NCI-H510A treated with DMSO at 0.1 percent for 48 hours (cell line): ENCODE measurements at regions not wholly inside any gene's neighbourhood (a gene's known extent, or its start where the extent isn't known, plus 50 kb on each side); places are given as distances from the start of the nearest gene placed in this dataset.

Source experiments
- DNase-seq: peaks from one replicate; lab custom pipeline; 2025; lab: John Stamatoyannopoulos, UW

DNA sequence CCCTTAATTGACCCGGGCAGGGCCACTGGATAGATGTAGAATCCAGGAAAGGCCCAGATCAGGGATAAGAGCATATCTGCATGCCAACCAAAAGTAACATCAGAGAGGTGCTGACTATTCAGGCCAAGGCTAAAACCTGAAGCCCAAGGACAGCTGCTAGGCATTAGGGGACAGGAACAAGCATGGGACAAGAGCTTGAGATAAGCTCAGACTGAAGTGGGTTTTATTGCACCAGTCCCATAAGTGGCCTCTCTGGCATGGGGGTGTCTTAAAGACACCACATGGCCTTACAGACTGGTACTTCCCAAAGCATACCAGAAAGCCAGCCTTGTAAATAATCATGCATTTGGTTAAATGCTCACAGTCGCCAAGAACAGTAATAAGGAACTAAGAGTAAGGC lies 376.1 kb downstream of the FBXW7 start:
- DNase-seq = no peak

DNA sequence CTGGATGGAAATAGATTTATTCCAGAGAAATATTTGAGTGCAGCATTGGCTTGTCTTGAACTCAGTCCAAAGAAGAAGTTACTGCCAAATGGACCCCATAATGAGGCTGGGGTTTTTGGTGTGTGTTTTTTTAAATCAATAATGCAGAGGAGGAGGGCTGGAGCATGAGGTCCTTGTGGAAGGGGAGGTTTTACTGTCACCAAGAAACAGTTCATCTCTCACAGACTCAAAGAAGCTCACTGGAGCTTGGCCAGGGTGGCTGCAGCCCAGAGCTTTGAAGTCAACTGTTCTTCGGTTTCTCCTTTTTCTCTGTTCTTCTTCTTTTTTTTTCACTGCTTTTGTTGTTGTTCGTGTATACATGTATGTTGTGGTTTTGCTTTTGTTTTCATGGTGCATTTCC lies 377.7 kb downstream of the FBXW7 start:
- DNase-seq = no peak

GRCh38 chr4:152157629-152158028 lies 378.3 kb downstream of the FBXW7 start:
- DNase-seq = no peak

- no peak for DNase-seq
Measured at GRCh38 chr4:152156442-152156841, 379.4 kb downstream of the FBXW7 start.

DNA sequence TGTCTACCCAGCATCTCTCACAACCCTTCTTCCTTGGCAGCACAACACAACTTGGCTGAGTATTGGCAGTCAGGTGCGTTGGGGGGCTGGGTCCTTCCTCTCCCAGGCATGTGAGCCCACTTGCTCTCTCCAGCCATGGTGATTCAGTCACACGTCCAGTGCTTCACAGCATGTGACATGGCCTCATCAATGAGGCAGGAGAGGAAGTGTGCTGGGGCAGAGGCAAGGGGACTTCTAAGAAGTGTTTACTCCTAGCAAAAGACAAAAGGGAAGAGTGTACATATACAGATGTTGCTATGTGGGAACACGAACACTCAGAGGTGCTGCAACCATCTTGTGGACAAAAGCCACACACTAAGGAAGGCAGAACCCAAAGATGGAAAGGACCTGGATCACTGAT lies 380.8 kb downstream of the FBXW7 start:
- DNase-seq = no peak

DNA sequence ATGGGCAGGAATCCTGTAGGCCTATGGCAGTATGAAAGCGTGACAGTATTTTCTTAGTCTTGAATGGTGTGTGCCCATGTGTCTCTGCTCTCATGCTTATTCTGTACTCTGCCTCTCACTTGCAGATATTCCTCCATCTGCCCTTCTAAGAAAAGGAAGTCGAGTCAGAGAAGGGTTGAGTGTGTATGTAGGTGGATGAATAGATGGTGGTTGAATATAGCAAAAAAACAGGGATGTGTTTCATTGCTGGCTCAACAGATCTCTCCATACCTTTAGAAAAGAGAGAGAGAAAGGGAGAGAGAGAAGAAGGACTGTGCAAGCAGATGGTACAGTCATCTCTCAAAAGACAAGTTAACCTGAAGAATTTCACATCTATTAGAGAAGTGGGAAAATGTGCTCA lies 381.5 kb downstream of the FBXW7 start:
- no peak for DNase-seq

DNA sequence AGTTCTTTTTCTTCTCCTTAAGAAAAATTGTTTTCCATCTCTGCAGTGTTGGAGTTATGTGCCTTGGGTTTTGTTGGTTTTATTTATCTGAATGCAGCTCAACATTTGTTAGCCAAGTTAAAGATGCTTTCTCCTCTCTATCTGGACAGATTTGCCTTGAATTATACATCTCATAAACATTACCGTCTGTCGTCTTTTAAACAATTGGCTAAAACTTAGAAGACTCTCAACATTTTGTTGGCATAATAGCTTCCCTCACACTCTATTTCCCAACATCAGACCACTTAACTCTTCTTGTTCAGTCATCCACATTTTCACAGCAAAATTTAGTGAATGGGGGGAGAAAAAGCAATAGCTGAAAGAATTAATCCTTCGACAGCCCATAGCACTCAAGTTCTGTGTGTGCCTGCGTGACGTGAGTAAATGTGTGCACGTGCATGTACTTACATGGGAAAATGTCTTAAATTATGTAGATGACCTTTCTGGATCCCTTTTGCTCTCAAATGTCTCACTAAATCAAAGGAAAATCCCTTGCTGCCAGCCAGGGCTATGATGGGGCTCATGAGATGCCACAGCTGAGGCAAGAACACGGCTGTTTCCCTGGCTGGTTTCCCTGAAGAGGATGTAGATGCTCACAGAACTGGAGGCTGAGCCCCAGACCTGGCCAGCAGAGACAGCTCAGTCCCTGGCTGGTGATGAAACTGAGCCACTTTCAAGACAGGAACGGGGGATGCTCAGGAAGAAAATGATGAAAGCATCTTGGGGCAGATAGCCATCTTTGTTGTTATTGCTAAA lies 382.2 kb downstream of the FBXW7 start:
- DNase-seq = no peak

GRCh38 chr4:152150214-152150613 lies 385.7 kb downstream of the FBXW7 start:
- DNase-seq = no peak

DNA sequence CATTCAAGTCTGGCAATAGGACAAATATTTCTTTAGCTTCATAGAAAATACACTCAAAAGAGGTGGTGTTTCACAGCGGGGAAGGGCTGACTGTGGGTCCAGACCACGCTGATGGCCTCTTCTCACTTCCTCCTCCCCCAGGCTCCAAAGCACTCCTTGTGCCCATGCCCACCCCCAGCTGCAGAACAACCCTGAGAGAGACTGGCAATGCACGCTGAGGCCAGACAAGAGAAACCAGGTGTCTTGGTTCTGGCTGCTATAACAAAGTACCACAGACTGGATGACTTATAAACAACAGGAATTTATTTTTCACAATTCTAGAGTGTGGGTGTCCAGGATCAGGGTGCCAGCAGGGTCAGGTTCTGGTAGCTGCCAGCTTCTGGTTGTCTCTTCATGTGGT lies 386.1 kb downstream of the FBXW7 start:
- no peak for DNase-seq

DNA sequence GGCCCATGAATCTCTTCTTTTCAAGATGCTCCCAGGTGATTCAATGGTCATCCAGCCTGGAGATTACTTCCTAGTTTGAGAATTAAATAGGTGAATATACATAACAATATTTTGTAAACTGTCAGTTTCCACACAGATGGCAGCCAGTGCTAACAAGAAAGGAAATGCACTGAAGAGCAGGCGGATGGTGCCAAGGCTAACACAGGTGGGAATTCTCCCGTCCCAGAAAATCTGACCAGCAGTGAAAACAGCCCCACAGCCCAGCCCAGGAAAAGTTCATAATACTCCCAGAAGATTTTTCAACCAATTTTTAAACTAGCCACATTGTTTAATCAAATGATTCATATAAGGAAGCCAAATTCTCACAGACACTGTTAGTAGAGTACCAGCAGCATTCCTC lies 387.2 kb upstream of the GATB start:
- DNase-seq = no peak

- no peak for DNase-seq
Measured at GRCh38 chr4:152146244-152146643, 385.4 kb upstream of the GATB start.

- DNase-seq = no peak
Measured at GRCh38 chr4:152143806-152144205, 383.0 kb upstream of the GATB start.

GRCh38 chr4:152138451-152138850 lies 377.6 kb upstream of the GATB start:
- DNase-seq = no peak

DNA sequence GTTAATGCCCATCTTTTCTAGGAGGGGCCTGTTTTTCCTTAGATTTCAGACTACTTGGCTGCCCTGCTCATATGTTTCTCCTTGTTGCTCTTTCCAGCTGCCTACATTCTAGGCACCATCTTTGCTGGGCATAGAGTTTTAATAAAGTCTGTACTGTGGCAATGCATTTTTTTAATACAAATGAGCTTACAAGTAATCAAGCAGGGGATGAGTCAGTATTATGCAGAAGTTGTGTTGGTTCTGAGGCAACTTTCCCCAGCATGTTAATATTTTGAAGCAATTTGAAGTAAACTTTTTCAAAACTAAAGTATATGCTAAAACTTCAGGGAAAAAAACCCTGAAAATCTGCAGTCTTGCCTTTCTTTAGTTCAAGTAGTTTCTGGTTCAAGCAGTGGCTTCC lies 372.0 kb upstream of the GATB start:
- no peak for DNase-seq

DNA sequence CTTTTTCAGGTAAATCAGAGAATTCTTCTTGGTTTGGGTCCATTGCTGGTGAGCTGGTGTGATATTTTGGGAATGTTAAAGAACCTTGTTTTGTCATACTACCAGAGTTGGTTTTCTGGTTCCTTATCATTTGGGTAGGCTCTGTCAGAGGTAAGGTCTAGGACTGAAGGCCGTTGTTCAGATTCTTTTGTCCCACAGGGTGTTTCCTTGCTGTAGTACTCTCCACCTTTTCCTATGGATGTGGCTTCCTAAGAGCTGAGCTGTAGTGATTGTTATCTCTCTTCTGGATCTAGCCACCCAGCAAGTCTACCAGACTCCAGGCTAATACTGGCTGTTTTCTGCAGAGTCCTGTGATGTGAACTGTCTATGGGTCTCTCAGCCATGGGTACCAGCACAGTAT lies 367.5 kb upstream of the GATB start:
- DNase-seq = no peak

DNA sequence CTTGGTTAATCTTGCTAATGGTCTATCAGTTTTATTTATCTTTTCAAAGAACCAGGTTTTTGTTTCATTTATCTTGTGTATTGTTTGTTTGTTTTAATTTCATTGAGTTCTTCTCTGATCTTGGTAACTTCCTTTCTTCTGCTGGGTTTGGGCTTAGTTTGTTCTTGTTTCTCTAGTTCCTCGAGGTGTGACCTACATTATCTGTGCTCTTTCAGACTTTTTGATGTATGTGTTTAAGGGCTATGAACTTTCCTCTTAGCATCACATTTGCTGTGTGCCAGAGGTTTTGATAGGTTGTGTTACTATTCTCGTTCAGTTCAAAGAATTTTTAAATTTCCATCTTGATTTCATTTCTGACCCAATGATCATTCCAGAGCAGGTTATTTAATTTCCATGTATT lies 365.4 kb upstream of the GATB start:
- no peak for DNase-seq

GRCh38 chr4:152118819-152119553 lies 358.2 kb upstream of the GATB start:
- DNase-seq = no peak

- DNase-seq = no peak
Measured at GRCh38 chr4:152117933-152118507, 357.2 kb upstream of the GATB start.

DNA sequence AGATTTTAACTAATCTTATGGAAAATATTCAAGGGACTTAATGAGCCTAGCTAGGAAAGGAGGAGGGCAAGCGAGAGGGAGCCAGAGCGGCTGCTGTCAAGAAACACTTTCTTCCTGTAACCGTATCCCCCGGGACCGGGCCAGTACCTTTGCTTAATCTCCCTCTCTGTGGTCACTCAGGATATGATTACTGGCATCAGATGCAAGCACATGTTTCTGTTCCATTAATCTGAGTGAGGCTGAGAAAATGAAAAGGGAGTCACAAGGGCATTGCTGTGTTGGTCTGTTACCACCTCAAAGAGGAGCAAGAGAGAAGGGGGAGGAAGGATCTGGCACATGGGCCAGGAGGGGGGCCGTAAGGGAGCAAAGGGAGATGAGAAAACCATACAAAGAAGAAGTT lies 356.7 kb upstream of the GATB start:
- DNase-seq = no peak

DNA sequence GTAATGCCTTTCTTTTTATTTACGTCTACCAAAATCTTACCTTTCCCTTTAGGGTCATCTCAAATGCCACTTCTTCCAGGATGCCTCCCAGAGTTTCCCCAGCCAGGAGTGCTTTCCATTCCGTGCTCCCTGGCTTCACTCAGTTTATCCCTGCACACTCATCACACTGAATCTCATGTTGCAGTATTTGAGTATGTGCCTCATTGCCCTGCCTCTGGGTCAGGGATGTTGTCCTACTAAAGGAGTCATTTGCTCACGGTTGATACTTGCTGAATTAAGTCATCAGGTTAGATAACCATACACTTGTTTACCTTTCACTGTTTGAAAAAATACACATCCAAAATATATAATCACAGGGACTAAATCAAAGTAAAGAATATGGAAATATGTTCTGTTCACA lies 356.2 kb upstream of the GATB start:
- DNase-seq = no peak

- no peak for DNase-seq
Measured at GRCh38 chr4:152115794-152116193, 355.0 kb upstream of the GATB start.

DNA sequence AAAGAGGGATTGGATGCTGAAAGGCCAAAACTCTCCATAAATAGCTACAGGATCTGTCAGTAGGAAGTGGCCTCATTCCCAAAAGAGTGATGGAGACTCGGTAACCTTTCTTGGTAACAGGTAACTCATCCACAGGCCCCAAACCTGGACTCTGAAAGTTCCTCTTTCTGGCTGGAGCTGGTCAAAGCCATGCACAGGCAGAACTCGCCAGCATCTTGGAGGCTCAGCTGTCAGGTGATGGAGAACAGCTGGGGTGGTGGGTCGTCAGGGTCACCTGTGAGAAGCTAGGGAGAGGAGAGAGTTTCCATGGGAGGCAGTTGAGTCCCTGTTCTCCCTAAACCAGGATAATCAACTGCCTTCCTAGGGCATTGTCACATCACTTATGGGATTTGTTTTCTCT lies 354.3 kb upstream of the GATB start:
- no peak for DNase-seq

DNA sequence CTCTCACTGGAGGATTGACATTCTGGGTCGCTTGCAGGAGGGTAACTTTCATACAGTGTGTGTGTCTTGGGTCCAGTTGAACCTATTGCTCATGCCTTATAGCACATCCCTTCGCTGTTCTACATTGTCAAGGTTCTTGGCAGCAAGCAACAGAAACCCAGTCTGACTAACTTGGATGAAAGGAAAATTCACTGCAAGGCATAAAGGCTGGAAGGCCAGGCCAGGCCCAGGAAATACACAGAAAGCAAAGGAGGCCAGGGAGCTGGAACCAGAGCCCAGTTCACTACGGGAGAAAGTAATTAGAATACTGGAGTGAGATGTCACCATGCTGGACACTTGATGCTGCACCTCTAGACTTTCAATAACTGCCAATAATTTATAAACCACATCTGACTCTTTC lies 353.8 kb upstream of the GATB start:
- DNase-seq = no peak
